Cerebellar cortex (tissue), 1 donor: ENCODE measurements at regions not wholly inside any gene's neighbourhood (a gene's known extent, or its start where the extent isn't known, plus 50 kb on each side); places are given as distances from the start of the nearest gene placed in this dataset.
"Not testable (repeated sequence)": the region's sequence is repeated elsewhere in the genome, so short reads cannot be mapped to it uniquely, and the experiment has no call there.

Experiments used
- DNase-seq: peaks from one replicate; pipeline ENCODE4 v3.0.0-alpha.2; 2015; ENCODE audit warnings: low spot score

DNA sequence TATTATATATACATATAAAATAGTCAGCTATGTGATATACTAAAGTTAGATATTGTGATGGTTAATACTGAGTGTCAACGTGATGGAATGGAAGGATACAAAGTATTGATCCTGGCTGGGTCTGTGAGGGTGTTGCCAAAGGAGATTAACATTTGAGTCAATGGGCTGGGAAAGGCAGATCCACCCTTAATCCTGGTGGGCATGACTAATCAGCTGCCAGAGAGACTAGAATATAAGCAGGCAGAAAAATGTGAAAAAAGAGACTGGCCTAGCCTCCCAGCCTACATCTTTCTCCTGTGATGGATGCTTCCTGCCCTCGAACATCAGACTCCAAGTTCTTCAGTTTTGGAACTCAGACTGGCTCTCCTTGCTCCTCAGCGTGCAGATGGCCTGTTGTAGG, 321.6 kb upstream of the NT5E start:
- not testable (repeated sequence) for DNase-seq

GRCh38 chr6:85127696-85128243, 322.1 kb upstream of the NT5E start:
- DNase-seq, result no peak

- no peak for DNase-seq
Observed at GRCh38 chr6:85127168-85127498, 322.8 kb upstream of the NT5E start.

- DNase-seq, result peak; percentile 18
Observed at GRCh38 chr6:85126485-85127167, 323.3 kb upstream of the NT5E start.

GRCh38 chr6:85125526-85125925, 324.4 kb upstream of the NT5E start:
- DNase-seq, result no peak

- DNase-seq, result no peak
Observed at GRCh38 chr6:85124472-85125354, 325.2 kb upstream of the NT5E start.

- no peak for DNase-seq
Observed at GRCh38 chr6:85121158-85121557, 328.7 kb upstream of the NT5E start.

- DNase-seq, result no peak
Observed at GRCh38 chr6:85118652-85119235, 331.1 kb upstream of the NT5E start.

DNA sequence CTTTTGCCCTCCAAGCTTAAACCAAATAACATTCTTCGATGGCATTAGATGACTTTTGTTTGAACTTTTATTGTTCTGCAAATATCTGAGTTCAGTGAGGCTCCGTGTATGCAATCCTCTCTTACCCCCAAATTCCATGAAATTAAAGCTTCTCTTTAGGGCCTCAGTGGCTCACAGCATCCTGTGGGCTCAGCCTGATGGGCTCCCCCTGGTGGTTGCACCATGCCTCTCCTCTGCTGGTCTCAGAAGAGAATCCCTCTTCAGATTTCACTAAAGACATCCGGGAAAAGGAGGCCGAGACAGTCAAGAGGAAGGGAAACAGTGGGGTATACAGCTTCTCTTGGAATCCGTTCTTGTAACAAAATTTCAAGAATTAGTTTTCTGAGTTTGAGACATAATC, 331.6 kb upstream of the NT5E start:
- DNase-seq, result no peak

- no peak for DNase-seq
Observed at GRCh38 chr6:85116475-85116874, 333.4 kb upstream of the NT5E start.

DNA sequence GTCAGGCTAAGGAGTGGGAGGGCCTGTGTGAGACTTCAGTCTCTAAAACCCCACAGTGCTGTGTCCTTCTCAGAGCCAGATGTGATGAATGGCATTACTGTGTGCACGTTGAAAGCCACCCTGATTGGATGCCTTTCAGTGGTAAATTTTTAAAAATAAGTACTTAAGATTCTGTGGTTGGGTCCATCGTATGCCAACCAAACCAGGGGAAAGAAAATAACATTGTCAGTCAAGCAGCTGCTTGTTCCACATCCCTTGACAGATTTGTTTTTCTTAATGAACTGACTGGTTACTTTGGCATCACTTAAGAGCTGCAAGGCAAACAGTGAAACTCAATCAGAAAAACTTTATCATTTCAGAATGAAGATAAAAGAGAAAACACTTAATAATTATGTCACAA, 334.0 kb upstream of the NT5E start:
- DNase-seq, result no peak

- DNase-seq, result no peak
Observed at GRCh38 chr6:85115376-85115775, 334.5 kb upstream of the NT5E start.

DNA sequence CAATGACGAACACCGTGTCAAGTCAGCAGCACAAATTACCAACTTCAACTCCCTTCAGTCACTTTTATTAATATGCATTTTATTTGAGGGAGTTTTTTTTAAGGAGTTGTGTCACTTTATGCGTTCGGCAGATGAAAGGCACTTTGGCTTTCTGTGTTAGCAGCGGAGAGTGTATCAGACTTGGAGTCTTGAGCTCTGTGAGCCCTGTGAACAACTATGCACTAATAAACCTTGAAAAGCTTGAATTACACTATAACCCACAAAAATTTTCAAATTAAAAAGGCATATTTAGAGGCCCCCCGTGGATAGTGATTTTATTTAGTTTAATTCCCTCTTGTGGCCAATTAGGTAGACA, 335.3 kb upstream of the NT5E start:
- DNase-seq, result no peak

- DNase-seq, result no peak
Observed at GRCh38 chr6:85113934-85114580, 335.8 kb upstream of the NT5E start.

DNA sequence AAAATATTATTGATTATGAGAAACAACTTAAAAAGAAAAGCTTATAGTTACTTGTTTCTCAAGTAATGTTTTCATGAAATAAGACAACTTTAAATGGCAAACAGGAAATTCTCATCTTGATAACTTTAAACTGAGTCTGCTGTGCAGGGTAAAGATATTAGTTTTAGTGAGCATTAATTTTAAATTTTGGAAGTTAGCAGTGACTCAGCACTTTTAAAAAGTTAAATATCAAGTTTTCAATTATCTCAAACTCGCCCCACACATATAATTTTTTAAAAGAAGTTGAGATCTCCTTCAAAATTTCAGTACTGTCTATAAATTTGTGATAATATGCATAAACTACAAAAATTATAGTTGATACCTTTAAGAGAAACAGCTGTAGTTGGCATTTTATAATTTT, 337.3 kb upstream of the NT5E start:
- no peak for DNase-seq

GRCh38 chr6:85111481-85112011, 338.3 kb upstream of the NT5E start:
- DNase-seq, result no peak

DNA sequence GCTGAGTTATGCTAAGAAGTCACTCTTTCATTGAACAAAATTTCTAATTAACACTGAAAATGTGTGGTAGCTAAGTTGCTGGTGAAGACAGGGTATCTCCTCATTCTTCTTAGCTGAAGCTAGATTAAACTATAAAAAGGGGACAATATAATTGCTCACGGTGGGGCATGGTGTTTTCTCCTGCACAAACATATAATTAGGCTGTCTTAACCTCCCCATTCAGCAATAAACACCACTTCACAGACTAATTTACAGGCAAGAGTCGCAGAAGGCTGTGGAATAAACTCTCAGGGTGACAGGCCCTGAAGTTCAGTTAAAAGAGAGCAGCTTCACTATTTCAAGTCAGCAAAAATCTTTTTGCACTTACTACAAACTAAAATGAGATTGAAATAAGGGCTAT, 338.9 kb upstream of the NT5E start:
- no peak for DNase-seq

DNA sequence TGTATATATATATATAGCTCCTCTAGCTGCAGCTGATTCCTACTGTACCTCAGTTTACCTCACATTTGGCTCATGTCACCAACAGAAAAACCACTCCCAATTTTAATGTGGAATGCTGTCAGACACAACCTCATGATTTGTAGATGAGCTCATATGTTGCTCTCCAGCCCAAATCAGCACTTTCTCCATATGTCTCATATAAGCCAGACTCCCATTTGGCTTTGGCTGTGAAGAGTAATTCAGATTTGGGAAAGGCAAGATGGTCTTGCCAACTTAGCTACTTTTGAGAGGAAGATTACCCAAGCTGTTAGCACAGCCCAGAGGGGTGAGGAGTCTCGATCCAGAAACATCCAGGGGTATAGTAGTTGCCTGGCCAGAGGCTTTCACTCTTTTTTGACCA, 342.2 kb upstream of the NT5E start:
- no peak for DNase-seq

- DNase-seq, result no peak
Observed at GRCh38 chr6:85096976-85097375, 332.6 kb upstream of the TBX18 start.

DNA sequence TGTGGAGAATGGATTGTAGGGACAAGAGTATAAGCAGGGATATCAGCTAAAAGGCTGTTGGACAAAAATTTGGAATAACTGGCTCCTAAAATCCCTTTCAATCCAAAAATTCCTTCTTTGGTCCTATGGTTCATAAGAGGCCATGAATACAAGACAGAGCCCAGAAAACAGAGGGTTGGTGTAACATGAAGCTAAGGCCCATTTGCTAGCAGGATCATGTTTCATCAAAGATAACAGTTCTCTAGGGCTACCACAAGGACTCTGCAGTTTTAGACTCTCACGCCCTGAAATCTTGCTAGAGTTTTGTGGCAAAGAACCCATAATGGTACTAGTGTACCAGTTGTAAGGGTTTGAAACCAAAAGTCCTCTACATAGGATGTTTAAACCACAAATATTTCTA, 327.8 kb upstream of the TBX18 start:
- no peak for DNase-seq

DNA sequence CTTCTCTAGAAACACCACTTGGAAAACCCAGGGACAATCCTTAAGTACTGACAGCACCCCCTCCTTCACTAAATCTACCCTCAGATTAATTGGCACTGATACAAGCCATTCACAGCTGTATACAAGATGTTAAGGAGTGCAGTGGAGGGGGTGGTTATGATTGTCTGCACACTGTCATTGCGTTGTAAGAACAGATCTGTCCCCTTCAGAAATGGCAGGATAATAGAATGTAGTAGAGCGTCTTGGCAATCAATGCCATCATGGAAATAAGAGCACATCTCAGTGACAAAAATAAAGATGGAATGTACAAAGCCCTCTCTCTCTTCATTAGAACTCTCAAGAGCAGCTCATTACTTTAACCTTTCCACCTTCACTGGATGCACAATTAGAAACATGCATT, 324.9 kb upstream of the TBX18 start:
- no peak for DNase-seq

GRCh38 chr6:85085875-85086274, 321.5 kb upstream of the TBX18 start:
- no peak for DNase-seq
